Naive thymus-derived CD8-positive, alpha-beta T cell (primary cell): ENCODE measurements at regions not wholly inside any gene's neighbourhood (a gene's known extent, or its start where the extent isn't known, plus 50 kb on each side); places are given as distances from the start of the nearest gene placed in this dataset.
A peak's percentile ranks its signal among the peaks of the same experiment; 100 is the strongest.
"Not testable (repeated sequence)": the region's sequence is repeated elsewhere in the genome, so short reads cannot be mapped to it uniquely, and the experiment has no call there.

Experiments
- ATAC-seq, 2 donors: fragments of 150-1000 bp; cut with Tn5 transposase in 1 of 2; sonication (Bioruptor Pico), chemical (Tn5 transposase) in 1 of 2; 1 replicate in 1 of 2; 2 replicates in 1 of 2; pipeline ENCODE4 v1.10.0; 2021; ENCODE audit warnings: mild to moderate bottlenecking in 2 of 2, moderate library complexity in 2 of 2
- POLR2A ChIA-PET: fragments of 350-600 bp; sonication (Branson Sonifier 250); formaldehyde crosslinking; loops from one replicate; lab custom pipeline; 2021; ENCODE audit warnings: antibody characterized with exemption; lab: Charles Lee
- DNase-seq, 10 donors: peaks; one replicate each; pipeline versions ENCODE4 v3.0.0 to v3.0.0-alpha.2; 2020 to 2022
- H3K27ac Mint-ChIP-seq, 10 donors: one replicate each; pipeline ENCODE4 v1.8.0; 2020 to 2022; ENCODE audit warnings: mild to moderate bottlenecking in 10 of 10, mixed read lengths in 10 of 10, moderate library complexity in 4 of 10, inconsistent platforms in 1 of 10
- H3K27me3 Mint-ChIP-seq, 5 donors: one replicate each; pipeline ENCODE4 v1.8.0; 2021 to 2022; ENCODE audit warnings: mixed read lengths in 5 of 5
- H3K36me3 Mint-ChIP-seq, 3 donors: one replicate each; pipeline ENCODE4 v1.8.0; 2020 to 2022; ENCODE audit warnings: mixed read lengths in 3 of 3, mild to moderate bottlenecking in 2 of 3, inconsistent platforms in 1 of 3
- H3K4me1 Mint-ChIP-seq, 4 donors: one replicate each; pipeline ENCODE4 v1.8.0; 2021 to 2022; ENCODE audit warnings: mixed read lengths in 4 of 4
- H3K4me3 Mint-ChIP-seq, 10 donors: one replicate each; pipeline ENCODE4 v1.8.0; 2020 to 2022; ENCODE audit warnings: mild to moderate bottlenecking in 10 of 10, mixed read lengths in 10 of 10, moderate library complexity in 6 of 10, inconsistent platforms in 1 of 10
- H3K9me3 Mint-ChIP-seq, 9 donors: one replicate each; pipeline ENCODE4 v1.8.0; 2020 to 2022; ENCODE audit warnings: mixed read lengths in 9 of 9, mild to moderate bottlenecking in 3 of 9, inconsistent platforms in 1 of 9, moderate library complexity in 1 of 9

GRCh38 chr4:22607382-22607781 is 85.4 kb upstream of the GBA3 start:
- Mint-ChIP-seq H3K27ac (peak overlapping the region in 4 of 10 donors; percentile 68 to 82 (median 70)), H3K36me3 (no peaks in the 10 kb centered on the region), H3K4me3 (peak overlapping the region in 2 of 10 donors; percentile 31 to 51), H3K4me1 (peaks cover 13 to 45% (median 31%) of the 10 kb centered on the region in 4 donors), H3K27me3 (no peaks in the 10 kb centered on the region), H3K9me3 (peaks cover 0 to 4% (median 0%) of the 10 kb centered on the region in 9 donors)
- POLR2A ChIA-PET: interaction anchor here (1.3 kb wide), 2 partner anchors 65 to 76 kb away, joined by 3 to 5 read pairs; no protein-coding TSS in a partner anchor
- ATAC-seq: peak; percentile 97 to 99
- peak in 9 of 10 donors; percentile 10 to 74 (median 54) for DNase-seq

GRCh38 chr4:22609951-22610525 is 82.7 kb upstream of the GBA3 start:
- H3K27me3 Mint-ChIP-seq, DNase-seq, H3K36me3 Mint-ChIP-seq, H3K9me3 Mint-ChIP-seq, ATAC-seq, POLR2A ChIA-PET: not testable (repeated sequence)
- Mint-ChIP-seq H3K4me1 (peaks cover 13 to 45% (median 31%) of the 10 kb centered on the region in 4 donors), H3K4me3 (peak overlapping the region in 1 of 10 donors; percentile 18), H3K27ac (peak overlapping the region in 1 of 10 donors; percentile 7)

- DNase-seq (no peak), ATAC-seq (no peak)
- peaks cover 0 to 4% (median 0%) of the 10 kb centered on the region in 9 donors for H3K9me3 Mint-ChIP-seq
- H3K4me1 Mint-ChIP-seq: peaks cover 0 to 16% (median 12%) of the 10 kb centered on the region in 4 donors
- H3K27ac Mint-ChIP-seq: no peak overlapping the region
- POLR2A ChIA-PET: no interaction called here
- no peaks in the 10 kb centered on the region for H3K27me3 Mint-ChIP-seq
- no peaks in the 10 kb centered on the region for H3K36me3 Mint-ChIP-seq
- no peak overlapping the region for H3K4me3 Mint-ChIP-seq
Observed at GRCh38 chr4:22614114-22614513, 78.6 kb upstream of the GBA3 start.

GRCh38 chr4:22616516-22616915 is 76.2 kb upstream of the GBA3 start:
- peaks cover 0 to 1% (median 0%) of the 10 kb centered on the region in 9 donors for H3K9me3 Mint-ChIP-seq
- no peaks in the 10 kb centered on the region for H3K36me3 Mint-ChIP-seq
- ATAC-seq: no peak
- H3K27ac Mint-ChIP-seq: no peak overlapping the region
- POLR2A ChIA-PET: no interaction called here
- no peak overlapping the region for H3K4me3 Mint-ChIP-seq
- DNase-seq: no peak
- no peaks in the 10 kb centered on the region for H3K4me1 Mint-ChIP-seq
- H3K27me3 Mint-ChIP-seq: no peaks in the 10 kb centered on the region

- not testable (repeated sequence) for H3K9me3 Mint-ChIP-seq
Observed at GRCh38 chr4:22620144-22620543, 72.6 kb upstream of the GBA3 start.

GRCh38 chr4:22621970-22622369 is 70.8 kb upstream of the GBA3 start:
- POLR2A ChIA-PET, H3K9me3 Mint-ChIP-seq, ATAC-seq, H3K27me3 Mint-ChIP-seq, H3K4me3 Mint-ChIP-seq, DNase-seq, H3K4me1 Mint-ChIP-seq, H3K36me3 Mint-ChIP-seq: not testable (repeated sequence)
- H3K27ac Mint-ChIP-seq: peak overlapping the region in 1 of 10 donors; percentile 24

More at GRCh38 chr4:22620144-22620543, 72.6 kb upstream of the GBA3 start:
- H3K4me3 Mint-ChIP-seq, H3K27me3 Mint-ChIP-seq, POLR2A ChIA-PET, H3K27ac Mint-ChIP-seq, H3K4me1 Mint-ChIP-seq, ATAC-seq, H3K36me3 Mint-ChIP-seq, DNase-seq: not testable (repeated sequence)

GRCh38 chr4:22624002-22624401 is 68.7 kb upstream of the GBA3 start:
- H3K27me3 Mint-ChIP-seq, POLR2A ChIA-PET, H3K36me3 Mint-ChIP-seq, H3K4me1 Mint-ChIP-seq, H3K9me3 Mint-ChIP-seq, DNase-seq, ATAC-seq, H3K4me3 Mint-ChIP-seq: not testable (repeated sequence)
- H3K27ac Mint-ChIP-seq: peak overlapping the region in 1 of 10 donors; percentile 15

- ATAC-seq: no peak
- H3K4me3 Mint-ChIP-seq: no peak overlapping the region
- no peak for DNase-seq
- H3K36me3 Mint-ChIP-seq: no peaks in the 10 kb centered on the region
- POLR2A ChIA-PET: interaction anchor here (0.6 kb wide), 1 partner anchor 34 kb away, joined by 3 read pairs; no protein-coding TSS in a partner anchor
- H3K4me1 Mint-ChIP-seq: peaks cover 0 to 8% (median 2%) of the 10 kb centered on the region in 4 donors
- H3K27ac Mint-ChIP-seq: no peak overlapping the region
- H3K9me3 Mint-ChIP-seq: peaks cover 0 to 2% (median 0%) of the 10 kb centered on the region in 9 donors
- H3K27me3 Mint-ChIP-seq: peaks cover 0 to 1% (median 0%) of the 10 kb centered on the region in 5 donors
Observed at GRCh38 chr4:22625311-22625710, 67.4 kb upstream of the GBA3 start.

- H3K9me3 Mint-ChIP-seq, H3K4me3 Mint-ChIP-seq, ATAC-seq, H3K27ac Mint-ChIP-seq, POLR2A ChIA-PET, H3K27me3 Mint-ChIP-seq, H3K4me1 Mint-ChIP-seq, H3K36me3 Mint-ChIP-seq, DNase-seq: not testable (repeated sequence)
Observed at GRCh38 chr4:22627851-22628250, 64.9 kb upstream of the GBA3 start.

- H3K4me1 Mint-ChIP-seq, H3K36me3 Mint-ChIP-seq, DNase-seq, H3K27ac Mint-ChIP-seq, POLR2A ChIA-PET, H3K9me3 Mint-ChIP-seq, H3K4me3 Mint-ChIP-seq, ATAC-seq, H3K27me3 Mint-ChIP-seq: not testable (repeated sequence)
Observed at GRCh38 chr4:22630161-22630975, 62.4 kb upstream of the GBA3 start.

GRCh38 chr4:22631167-22631566 is 61.6 kb upstream of the GBA3 start:
- H3K27ac Mint-ChIP-seq, H3K36me3 Mint-ChIP-seq, H3K9me3 Mint-ChIP-seq, ATAC-seq, H3K4me3 Mint-ChIP-seq, H3K4me1 Mint-ChIP-seq, H3K27me3 Mint-ChIP-seq, DNase-seq, POLR2A ChIA-PET: not testable (repeated sequence)

GRCh38 chr4:22634541-22635181 is 58.1 kb upstream of the GBA3 start:
- ATAC-seq: peak in 1 of 2 donors; percentile 42
- Mint-ChIP-seq H3K27ac (no peak overlapping the region), H3K4me3 (no peak overlapping the region), H3K9me3 (peaks cover 0 to 6% (median 2%) of the 10 kb centered on the region in 9 donors), H3K27me3 (peaks cover 0 to 2% (median 0%) of the 10 kb centered on the region in 5 donors), H3K36me3 (peaks cover 0 to 4% (median 0%) of the 10 kb centered on the region in 3 donors), H3K4me1 (no peaks in the 10 kb centered on the region)
- POLR2A ChIA-PET: no interaction called here
- peak in 1 of 10 donors; percentile 5 for DNase-seq

GRCh38 chr4:22635182-22635549 is 57.6 kb upstream of the GBA3 start:
- DNase-seq, POLR2A ChIA-PET, ATAC-seq, H3K36me3 Mint-ChIP-seq, H3K27me3 Mint-ChIP-seq, H3K9me3 Mint-ChIP-seq, H3K27ac Mint-ChIP-seq, H3K4me3 Mint-ChIP-seq, H3K4me1 Mint-ChIP-seq: not testable (repeated sequence)
